BE2C (cell line): ENCODE measurements at regions not wholly inside any gene's neighbourhood (a gene's known extent, or its start where the extent isn't known, plus 50 kb on each side); places are given as distances from the start of the nearest gene placed in this dataset.

Experiments used
- DNase-seq: peaks from one replicate; pipeline ENCODE4 v3.0.0-alpha.2; 2020
- H3K27me3 ChIP-seq: fragments of 250-450 bp; sonication (Bioruptor Pico); 2 replicates; pipeline ENCODE4 v1.5.1; 2020; ENCODE audit warnings: mild to moderate bottlenecking
- H3K36me3 ChIP-seq: fragments of 250-450 bp; sonication (Bioruptor Pico); 2 replicates; pipeline ENCODE4 v1.5.1; 2020; ENCODE audit warnings: mild to moderate bottlenecking
- H3K4me1 ChIP-seq: fragments of 250-450 bp; sonication (Bioruptor Pico); 2 replicates; pipeline ENCODE4 v1.5.1; 2020
- H3K4me3 ChIP-seq: 2 replicates; pipeline ENCODE4 v1.5.1; 2011; ENCODE audit warnings: low read depth, low read length
- H3K9me3 ChIP-seq: fragments of 250-450 bp; sonication (Bioruptor Pico); 2 replicates; pipeline ENCODE4 v1.5.1; 2020
- TF ChIP-seq, protein P1 (sequence below): IDR thresholded peaks from 2 replicates; pipeline ENCODE4 v1.5.1; 2012; ENCODE audit warnings: mild to moderate bottlenecking, low read depth, low read length

DNA sequence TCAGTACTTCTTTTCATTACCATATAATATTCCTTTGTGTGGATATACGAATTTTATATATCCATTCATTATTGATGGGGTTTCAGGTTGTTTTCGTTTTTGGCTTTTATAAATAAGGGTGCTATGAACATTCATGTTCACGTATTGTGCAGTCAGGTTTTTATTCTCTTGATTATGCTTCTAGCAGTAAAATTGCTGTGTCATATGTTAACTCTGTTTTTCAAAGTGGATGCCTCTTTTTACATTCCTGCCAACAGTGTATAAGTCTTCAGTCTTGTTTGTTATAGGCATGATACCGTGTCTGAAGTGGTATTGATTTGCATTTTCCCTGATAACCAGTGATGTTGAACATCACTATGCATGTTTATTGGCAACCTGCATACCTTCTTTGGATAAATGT lies 127.1 kb upstream of the CNTNAP2 start:
- no peaks in the 10 kb centered on the region for H3K27me3 ChIP-seq
- H3K4me1 ChIP-seq: no peaks in the 10 kb centered on the region
- no peaks in the 10 kb centered on the region; the same call in 1 of the 2 replicates for H3K9me3 ChIP-seq
- H3K4me3 ChIP-seq: no peak overlapping the region
- no peaks in the 10 kb centered on the region for H3K36me3 ChIP-seq
- TF ChIP-seq, protein P1, sequence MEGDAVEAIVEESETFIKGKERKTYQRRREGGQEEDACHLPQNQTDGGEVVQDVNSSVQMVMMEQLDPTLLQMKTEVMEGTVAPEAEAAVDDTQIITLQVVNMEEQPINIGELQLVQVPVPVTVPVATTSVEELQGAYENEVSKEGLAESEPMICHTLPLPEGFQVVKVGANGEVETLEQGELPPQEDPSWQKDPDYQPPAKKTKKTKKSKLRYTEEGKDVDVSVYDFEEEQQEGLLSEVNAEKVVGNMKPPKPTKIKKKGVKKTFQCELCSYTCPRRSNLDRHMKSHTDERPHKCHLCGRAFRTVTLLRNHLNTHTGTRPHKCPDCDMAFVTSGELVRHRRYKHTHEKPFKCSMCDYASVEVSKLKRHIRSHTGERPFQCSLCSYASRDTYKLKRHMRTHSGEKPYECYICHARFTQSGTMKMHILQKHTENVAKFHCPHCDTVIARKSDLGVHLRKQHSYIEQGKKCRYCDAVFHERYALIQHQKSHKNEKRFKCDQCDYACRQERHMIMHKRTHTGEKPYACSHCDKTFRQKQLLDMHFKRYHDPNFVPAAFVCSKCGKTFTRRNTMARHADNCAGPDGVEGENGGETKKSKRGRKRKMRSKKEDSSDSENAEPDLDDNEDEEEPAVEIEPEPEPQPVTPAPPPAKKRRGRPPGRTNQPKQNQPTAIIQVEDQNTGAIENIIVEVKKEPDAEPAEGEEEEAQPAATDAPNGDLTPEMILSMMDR: no peak
- DNase-seq: no peak

DNA sequence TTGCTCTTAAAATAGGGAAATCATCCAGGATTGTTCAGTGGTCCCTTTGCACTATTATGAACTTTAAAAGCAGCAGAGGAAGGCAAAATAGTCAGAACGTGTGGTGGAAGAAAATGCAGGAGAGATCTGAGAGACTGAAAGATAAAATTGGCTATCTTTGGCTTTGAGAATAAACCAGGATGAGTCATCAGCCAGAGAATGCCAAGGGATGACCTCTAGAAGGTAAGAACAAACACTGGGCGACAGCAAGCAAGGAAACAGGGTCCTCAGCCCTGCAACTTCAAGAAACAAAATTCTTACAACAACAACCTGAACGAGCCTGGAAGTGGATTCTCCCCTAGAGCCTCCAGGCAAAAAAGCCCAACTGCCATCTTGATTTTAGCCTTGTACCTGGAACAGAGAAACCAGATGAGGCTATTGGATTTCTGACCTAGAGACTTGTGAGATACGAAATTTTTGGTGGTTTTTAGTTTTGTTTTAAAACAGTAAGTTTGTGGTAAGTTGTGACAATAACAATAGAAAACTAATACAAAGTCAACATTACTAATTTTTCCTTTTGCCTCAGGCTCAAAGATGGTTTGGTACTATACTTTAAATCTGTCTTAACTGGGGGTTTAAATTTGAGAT lies 130.2 kb upstream of the CNTNAP2 start:
- Histone ChIP-seq H3K27me3 (no peaks in the 10 kb centered on the region), H3K4me3 (no peak overlapping the region), H3K9me3 (no peaks in the 10 kb centered on the region; the same call in 1 of the 2 replicates), H3K4me1 (no peaks in the 10 kb centered on the region), H3K36me3 (no peaks in the 10 kb centered on the region)
- DNase-seq: no peak
- TF ChIP-seq, protein P1: no peak

- TF ChIP-seq, protein P1: no peak
- H3K27me3 ChIP-seq: no peaks in the 10 kb centered on the region
- no peaks in the 10 kb centered on the region for H3K36me3 ChIP-seq
- no peak overlapping the region for H3K4me3 ChIP-seq
- H3K4me1 ChIP-seq: no peaks in the 10 kb centered on the region
- DNase-seq: no peak
- H3K9me3 ChIP-seq: no peaks in the 10 kb centered on the region
Observed at GRCh38 chr7:145978769-145979168, 137.8 kb upstream of the CNTNAP2 start.

- no peak overlapping the region for H3K4me3 ChIP-seq
- TF ChIP-seq, protein P1: no peak
- H3K4me1 ChIP-seq: no peaks in the 10 kb centered on the region
- no peaks in the 10 kb centered on the region for H3K27me3 ChIP-seq
- DNase-seq: no peak
- H3K36me3 ChIP-seq: no peaks in the 10 kb centered on the region
- no peaks in the 10 kb centered on the region for H3K9me3 ChIP-seq
Observed at GRCh38 chr7:145959981-145960380, 156.6 kb upstream of the CNTNAP2 start.

GRCh38 chr7:145957160-145957890 lies 159.3 kb upstream of the CNTNAP2 start:
- no peaks in the 10 kb centered on the region for H3K27me3 ChIP-seq
- no peaks in the 10 kb centered on the region for H3K36me3 ChIP-seq
- no peaks in the 10 kb centered on the region for H3K4me1 ChIP-seq
- TF ChIP-seq, protein P1: no peak
- DNase-seq: no peak
- H3K4me3 ChIP-seq: no peak overlapping the region
- H3K9me3 ChIP-seq: no peaks in the 10 kb centered on the region

GRCh38 chr7:145951566-145951965 lies 165.0 kb upstream of the CNTNAP2 start:
- TF ChIP-seq, protein P1: no peak
- H3K9me3 ChIP-seq: no peaks in the 10 kb centered on the region; the same call in 1 of the 2 replicates
- no peak for DNase-seq
- no peaks in the 10 kb centered on the region for H3K4me1 ChIP-seq
- no peaks in the 10 kb centered on the region for H3K27me3 ChIP-seq
- H3K36me3 ChIP-seq: no peaks in the 10 kb centered on the region
- no peak overlapping the region for H3K4me3 ChIP-seq
